Gastrocnemius medialis (tissue), 4 donors: ENCODE measurements at regions not wholly inside any gene's neighbourhood (a gene's known extent, or its start where the extent isn't known, plus 50 kb on each side); places are given as distances from the start of the nearest gene placed in this dataset.

ENCODE experiments used
- ATAC-seq, 2 donors: fragments of 150-250 bp; one replicate each; pipeline ENCODE4 v1.9.1; 2016
- DNase-seq, 2 donors: peaks; one replicate each; pipeline ENCODE4 v3.0.0-alpha.2; 2019
- H3K27ac ChIP-seq, 4 donors: fragments of 200-600 bp; sonication (generic); 1 replicate in 1 of 4; 2 replicates in 3 of 4; pipeline ENCODE4 v1.5.1; 2016 to 2018; ENCODE audit warnings: mild to moderate bottlenecking in 2 of 4, moderate library complexity in 1 of 4
- H3K27me3 ChIP-seq, 3 donors: fragments of 200-600 bp; sonication (generic) in 2 of 3; 1 replicate in 1 of 3; 2 replicates in 2 of 3; pipeline versions ENCODE4 v1.5.1 to v1.6.0; 2016 to 2019; ENCODE audit warnings: mild to moderate bottlenecking in 1 of 3, moderate library complexity in 1 of 3
- H3K36me3 ChIP-seq, 2 donors: fragments of 200-600 bp; sonication (generic) in 1 of 2; one replicate each; pipeline ENCODE4 v1.5.1; 2017 to 2018
- H3K4me1 ChIP-seq, 2 donors: fragments of 200-600 bp; sonication (generic) in 1 of 2; one replicate each; pipeline ENCODE4 v1.5.1; 2016 to 2017; ENCODE audit warnings: mild to moderate bottlenecking in 2 of 2
- H3K4me3 ChIP-seq, 4 donors: fragments of 200-600 bp; sonication (generic) in 3 of 4; 1 replicate in 1 of 4; 2 replicates in 3 of 4; pipeline ENCODE4 v1.5.1; 2016 to 2019; ENCODE audit warnings: mild to moderate bottlenecking in 2 of 4
- H3K9me3 ChIP-seq, 3 donors: fragments of 200-600 bp; sonication (generic) in 2 of 3; 1 replicate in 1 of 3; 2 replicates in 2 of 3; pipeline ENCODE4 v1.5.1; 2016 to 2019
- CTCF ChIP-seq, 5 experiments: fragments of 450-650 bp in 3 of 5; fragments of 200-600 bp in 2 of 5; sonication (generic) in 2 of 5; IDR thresholded peaks in 4 of 5; conservative IDR thresholded peaks in 1 of 5; 1 replicate in 4 of 5; 2 replicates in 1 of 5; pipeline ENCODE4 v1.5.1; 2016 to 2019; ENCODE audit warnings: antibody characterized with exemption in 5 of 5, mild to moderate bottlenecking in 3 of 5, moderate library complexity in 3 of 5
- POLR2A ChIP-seq, 2 donors: fragments of 450-650 bp; IDR thresholded peaks; one replicate each; pipeline ENCODE4 v1.6.1; 2017; ENCODE audit warnings: antibody characterized with exemption in 2 of 2, mild to moderate bottlenecking in 2 of 2, moderate library complexity in 2 of 2
- in situ Hi-C, 4 donors: fragments of 200-750 bp; cut with MboI; loops; one replicate each; pipeline versions ENCODE4 v1.15.0 to v1.8.0; 2017; ENCODE audit warnings: low sequenced_read_pairs in 4 of 4
- intact Hi-C: fragments of 100-400 bp; cut with DNase I; formaldehyde crosslinking; loops from one replicate; pipeline ENCODE4 v1.15.1; 2023; ENCODE audit warnings: low total_unique reads

- no peak overlapping the region for H3K4me3 ChIP-seq
- H3K36me3 ChIP-seq, result no peaks in the 10 kb centered on the region
- intact Hi-C loops, result no loop called here
- TF ChIP-seq POLR2A (IDR thresholded peaks at IDR 0.05) (no peak), CTCF (IDR thresholded peaks at IDR 0.05 in 4 of 5, conservative IDR thresholded peaks at IDR 0.05 in 1 of 5) (no peak)
- no peak overlapping the region for H3K27ac ChIP-seq
- DNase-seq (no peak), ATAC-seq (no peak)
- no peaks in the 10 kb centered on the region for H3K9me3 ChIP-seq
- in situ Hi-C loops, result no loop called here
- H3K4me1 ChIP-seq, result no peaks in the 10 kb centered on the region
- peaks cover 25 to 38% (median 36%) of the 10 kb centered on the region in 3 donors for H3K27me3 ChIP-seq
Measured at GRCh38 chr11:70713988-70714665, 315.8 kb downstream of the CTTN start.

DNA sequence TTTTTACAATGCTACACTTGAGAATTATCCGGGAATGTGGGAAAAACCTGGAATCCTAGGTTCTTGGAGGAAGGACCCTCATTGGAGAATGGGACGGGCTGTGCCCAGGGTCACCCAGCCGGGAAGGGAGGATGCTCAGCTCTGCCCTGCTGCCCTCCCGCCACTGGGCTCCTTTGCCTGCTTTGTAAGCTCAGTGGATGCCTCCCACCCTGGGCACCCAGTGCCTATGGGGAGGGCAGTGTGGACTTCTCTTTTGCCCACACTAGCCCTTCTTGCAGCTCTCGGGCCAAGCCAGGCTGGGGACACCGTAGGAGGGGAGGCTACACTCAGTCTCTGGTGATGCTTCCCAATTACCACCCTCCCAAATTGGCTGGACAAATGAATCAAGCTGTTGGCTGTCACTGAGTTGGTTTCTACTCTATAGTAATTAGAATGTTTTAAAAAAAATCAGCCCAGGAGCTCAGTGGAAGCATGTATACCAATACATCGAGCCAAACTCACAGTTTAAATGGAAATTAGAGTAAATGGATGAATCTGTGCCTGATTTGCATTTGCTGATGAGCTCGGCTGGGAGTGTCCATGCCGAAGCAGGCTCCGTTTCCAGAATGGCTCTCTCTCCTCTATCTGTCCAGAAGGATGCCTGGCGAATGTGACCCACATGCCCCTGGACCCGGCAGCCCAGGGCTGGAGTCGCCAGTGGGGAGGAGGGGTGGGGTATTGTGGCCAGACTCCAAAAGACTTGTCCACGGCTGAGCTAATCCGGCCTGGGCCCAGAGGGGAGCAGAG lies 317.0 kb downstream of the CTTN start:
- Histone ChIP-seq H3K27ac (no peak overlapping the region), H3K4me3 (no peak overlapping the region), H3K9me3 (no peaks in the 10 kb centered on the region), H3K36me3 (no peaks in the 10 kb centered on the region), H3K4me1 (no peaks in the 10 kb centered on the region), H3K27me3 (peaks cover 25 to 36% (median 36%) of the 10 kb centered on the region in 3 donors)
- DNase-seq (no peak), ATAC-seq (no peak)
- intact Hi-C loops, result no loop called here
- TF ChIP-seq POLR2A (IDR thresholded peaks at IDR 0.05) (no peak), CTCF (IDR thresholded peaks at IDR 0.05 in 4 of 5, conservative IDR thresholded peaks at IDR 0.05 in 1 of 5) (no peak)
- in situ Hi-C loops, result no loop called here

- Histone ChIP-seq H3K9me3 (no peaks in the 10 kb centered on the region), H3K4me1 (no peaks in the 10 kb centered on the region), H3K36me3 (no peaks in the 10 kb centered on the region), H3K27ac (no peak overlapping the region), H3K4me3 (no peak overlapping the region), H3K27me3 (peaks cover 25 to 36% (median 31%) of the 10 kb centered on the region in 3 donors)
- no peak for ATAC-seq
- TF ChIP-seq CTCF (IDR thresholded peaks at IDR 0.05 in 4 of 5, conservative IDR thresholded peaks at IDR 0.05 in 1 of 5), result no peak
- no peak for TF ChIP-seq POLR2A (IDR thresholded peaks at IDR 0.05)
- in situ Hi-C loops, result no loop called here
- intact Hi-C loops, result no loop called here
- DNase-seq, result no peak
Measured at GRCh38 chr11:70716216-70716615, 317.9 kb downstream of the CTTN start.

- intact Hi-C loops, result no loop called here
- peaks cover 20 to 27% (median 24%) of the 10 kb centered on the region in 3 donors for H3K27me3 ChIP-seq
- ATAC-seq (no peak), DNase-seq (no peak)
- no peaks in the 10 kb centered on the region for H3K4me1 ChIP-seq
- H3K9me3 ChIP-seq, result no peaks in the 10 kb centered on the region
- no peak overlapping the region for H3K4me3 ChIP-seq
- no peaks in the 10 kb centered on the region for H3K36me3 ChIP-seq
- TF ChIP-seq POLR2A (IDR thresholded peaks at IDR 0.05), result no peak
- no peak for TF ChIP-seq CTCF (IDR thresholded peaks at IDR 0.05 in 4 of 5, conservative IDR thresholded peaks at IDR 0.05 in 1 of 5)
- no peak overlapping the region for H3K27ac ChIP-seq
- in situ Hi-C loops, result no loop called here
Measured at GRCh38 chr11:70716986-70717775, 318.9 kb downstream of the CTTN start.
